Large intestine (tissue), 3 donors: ENCODE measurements at regions not wholly inside any gene's neighbourhood (a gene's known extent, or its start where the extent isn't known, plus 50 kb on each side); places are given as distances from the start of the nearest gene placed in this dataset.
A peak's percentile ranks its signal among the peaks of the same experiment; 100 is the strongest.

Experiments used
- DNase-seq, 2 donors: peaks; one replicate each; pipeline versions ENCODE4 v3.0.0 to v3.0.0-alpha.2; 2013
- H3K27ac ChIP-seq: one replicate; pipeline ENCODE4 v1.5.1; 2013; ENCODE audit warnings: low read length
- H3K27me3 ChIP-seq: 2 replicates; pipeline ENCODE4 v1.6.1; 2013; ENCODE audit warnings: low read length; ENCODE audit not compliant: control insufficient read depth, insufficient read depth
- H3K36me3 ChIP-seq: 2 replicates; pipeline ENCODE4 v1.6.1; 2013; ENCODE audit warnings: low read length; ENCODE audit not compliant: control insufficient read depth, insufficient read depth
- H3K4me1 ChIP-seq: one replicate; pipeline ENCODE4 v1.6.1; 2013; ENCODE audit warnings: low read length; ENCODE audit not compliant: control insufficient read depth, insufficient read depth
- H3K4me3 ChIP-seq: one replicate; pipeline ENCODE4 v1.5.1; 2013; ENCODE audit warnings: low read length
- H3K9me3 ChIP-seq: one replicate; pipeline ENCODE4 v1.6.1; 2013; ENCODE audit warnings: mild to moderate bottlenecking, low read depth, low read length, moderate library complexity; ENCODE audit not compliant: control insufficient read depth
- WGBS: methylation state at CpG from one replicate; pipeline ENCODE4 v1.1.5; 2013; ENCODE audit warnings: low lambda C conversion rate; ENCODE audit not compliant: insufficient coverage; 5-methylcytosine and 5-hydroxymethylcytosine counted together

GRCh38 chr7:46897381-46897780 lies 684.5 kb downstream of the TNS3 start:
- no peak overlapping the region for H3K4me3 ChIP-seq
- no peaks in the 10 kb centered on the region for H3K9me3 ChIP-seq
- H3K4me1 ChIP-seq: no peaks in the 10 kb centered on the region
- H3K36me3 ChIP-seq: no peaks in the 10 kb centered on the region
- no CpG with 5 or more reads among the region's 4 CpGs for WGBS
- H3K27ac ChIP-seq: no peak overlapping the region
- no peaks in the 10 kb centered on the region for H3K27me3 ChIP-seq
- no peak for DNase-seq

GRCh38 chr7:46886669-46887374 lies 695.1 kb downstream of the TNS3 start:
- peaks cover 4% of the 10 kb centered on the region for H3K9me3 ChIP-seq
- no peaks in the 10 kb centered on the region for H3K4me1 ChIP-seq
- H3K27ac ChIP-seq: no peak overlapping the region
- no peaks in the 10 kb centered on the region for H3K27me3 ChIP-seq
- H3K4me3 ChIP-seq: no peak overlapping the region
- no peak for DNase-seq
- no peaks in the 10 kb centered on the region for H3K36me3 ChIP-seq
- WGBS: 67% methylated on average over 3 of the region's 8 CpGs

- DNase-seq: no peak
- peak overlapping the region; percentile 27 for H3K27ac ChIP-seq
- peaks cover 7% of the 10 kb centered on the region for H3K4me1 ChIP-seq
- no peaks in the 10 kb centered on the region for H3K36me3 ChIP-seq
- 40% methylated on average over 1 of the region's 5 CpGs for WGBS
- peaks cover 4% of the 10 kb centered on the region for H3K9me3 ChIP-seq
- H3K4me3 ChIP-seq: no peak overlapping the region
- H3K27me3 ChIP-seq: no peaks in the 10 kb centered on the region
Observed at GRCh38 chr7:46885167-46885566, 696.7 kb downstream of the TNS3 start.

- H3K27ac ChIP-seq: peak overlapping the region; percentile 38
- peak; percentile 21 to 27 for DNase-seq
- H3K9me3 ChIP-seq: no peaks in the 10 kb centered on the region
- WGBS: 17% methylated on average over 1 of the region's 6 CpGs
- H3K36me3 ChIP-seq: no peaks in the 10 kb centered on the region
- H3K4me3 ChIP-seq: no peak overlapping the region
- H3K27me3 ChIP-seq: no peaks in the 10 kb centered on the region
- peaks cover 7% of the 10 kb centered on the region for H3K4me1 ChIP-seq
Observed at GRCh38 chr7:46881507-46882127, 700.3 kb downstream of the TNS3 start.

- H3K9me3 ChIP-seq: no peaks in the 10 kb centered on the region
- no peak overlapping the region for H3K27ac ChIP-seq
- peaks cover 7% of the 10 kb centered on the region for H3K4me1 ChIP-seq
- H3K36me3 ChIP-seq: no peaks in the 10 kb centered on the region
- no peaks in the 10 kb centered on the region for H3K27me3 ChIP-seq
- no peak overlapping the region for H3K4me3 ChIP-seq
- 93% methylated on average over 2 of the region's 7 CpGs for WGBS
- no peak for DNase-seq
Observed at GRCh38 chr7:46880508-46881196, 701.3 kb downstream of the TNS3 start.

GRCh38 chr7:46879783-46880182 lies 702.1 kb downstream of the TNS3 start:
- Histone ChIP-seq H3K27ac (no peak overlapping the region), H3K4me1 (peaks cover 7% of the 10 kb centered on the region), H3K9me3 (no peaks in the 10 kb centered on the region), H3K36me3 (no peaks in the 10 kb centered on the region), H3K27me3 (no peaks in the 10 kb centered on the region), H3K4me3 (no peak overlapping the region)
- WGBS: 62% methylated on average over 2 of the region's 2 CpGs
- DNase-seq: no peak

GRCh38 chr7:46871516-46871915 lies 710.4 kb downstream of the TNS3 start:
- Histone ChIP-seq H3K4me3 (no peak overlapping the region), H3K27ac (no peak overlapping the region), H3K4me1 (no peaks in the 10 kb centered on the region), H3K36me3 (no peaks in the 10 kb centered on the region), H3K9me3 (no peaks in the 10 kb centered on the region), H3K27me3 (no peaks in the 10 kb centered on the region)
- no CpG with 5 or more reads among the region's 4 CpGs for WGBS
- no peak for DNase-seq

- Histone ChIP-seq H3K36me3 (no peaks in the 10 kb centered on the region), H3K4me3 (no peak overlapping the region), H3K27me3 (no peaks in the 10 kb centered on the region), H3K9me3 (no peaks in the 10 kb centered on the region), H3K27ac (no peak overlapping the region), H3K4me1 (no peaks in the 10 kb centered on the region)
- WGBS: 96% methylated on average over 3 of the region's 4 CpGs
- no peak for DNase-seq
Observed at GRCh38 chr7:46864716-46865115, 717.2 kb downstream of the TNS3 start.

- Histone ChIP-seq H3K9me3 (no peaks in the 10 kb centered on the region), H3K27me3 (no peaks in the 10 kb centered on the region), H3K27ac (no peak overlapping the region), H3K4me1 (no peaks in the 10 kb centered on the region), H3K4me3 (no peak overlapping the region), H3K36me3 (no peaks in the 10 kb centered on the region)
- no peak for DNase-seq
- 70% methylated on average over 4 of the region's 6 CpGs for WGBS
Observed at GRCh38 chr7:46859963-46860475, 721.9 kb downstream of the TNS3 start.

- Histone ChIP-seq H3K36me3 (no peaks in the 10 kb centered on the region), H3K27ac (no peak overlapping the region), H3K9me3 (no peaks in the 10 kb centered on the region), H3K4me3 (no peak overlapping the region), H3K27me3 (no peaks in the 10 kb centered on the region), H3K4me1 (no peaks in the 10 kb centered on the region)
- WGBS: no CpG with 5 or more reads among the region's 4 CpGs
- DNase-seq: no peak
Observed at GRCh38 chr7:46855851-46856250, 726.1 kb downstream of the TNS3 start.
